Hematopoietic multipotent progenitor cell (in vitro differentiated cells): ENCODE measurements at regions not wholly inside any gene's neighbourhood (a gene's known extent, or its start where the extent isn't known, plus 50 kb on each side); places are given as distances from the start of the nearest gene placed in this dataset.
"Not testable (repeated sequence)": the region's sequence is repeated elsewhere in the genome, so short reads cannot be mapped to it uniquely, and the experiment has no call there.

Source experiments
- DNase-seq, 3 donors: peaks; one replicate each; pipeline ENCODE4 v3.0.0-alpha.2; 2011 to 2015; ENCODE audit warnings: low read depth in 2 of 3, low spot score in 2 of 3

DNA sequence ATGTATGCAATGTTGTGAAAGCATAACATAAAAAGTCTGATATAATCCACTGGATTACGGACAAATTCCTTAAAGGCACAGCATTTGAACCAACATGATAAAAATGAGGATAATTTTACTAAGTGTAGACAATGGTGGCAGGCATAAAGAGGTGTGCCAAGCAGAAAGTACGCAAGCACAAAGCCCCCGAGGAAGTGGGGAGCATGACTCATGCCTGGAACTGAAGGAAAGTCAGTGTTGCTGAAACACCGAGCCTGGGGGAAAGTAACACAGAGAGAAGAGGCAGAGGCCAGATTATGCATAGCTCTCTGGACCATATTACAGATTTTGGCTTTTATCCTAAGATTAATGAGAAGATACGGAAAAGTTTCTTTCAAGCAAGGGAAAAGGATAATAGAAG, 490.0 kb upstream of the PHF14 start:
- DNase-seq: no peak

GRCh38 chr7:10484767-10485166, 488.9 kb upstream of the PHF14 start:
- DNase-seq: no peak

- DNase-seq: not testable (repeated sequence)
Measured at GRCh38 chr7:10501206-10501884, 472.3 kb upstream of the PHF14 start.

DNA sequence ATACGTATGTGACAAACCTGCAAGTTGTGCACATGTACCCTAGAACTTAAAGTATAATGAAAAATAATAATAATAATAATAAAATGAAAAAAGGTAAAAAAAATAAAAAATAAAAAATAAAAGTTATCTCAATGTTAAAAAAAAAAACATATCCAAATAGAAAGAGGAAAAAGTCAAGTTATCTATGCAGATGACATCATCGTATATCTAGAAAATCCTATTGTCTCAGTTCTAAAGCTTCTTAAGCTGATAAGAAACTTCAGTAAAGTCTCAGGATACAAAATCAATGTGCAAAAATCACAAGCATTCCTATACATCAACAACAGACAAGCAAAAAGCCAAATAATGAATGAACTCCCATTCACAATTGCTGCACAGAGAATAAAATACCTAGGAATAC, 466.6 kb upstream of the PHF14 start:
- no peak for DNase-seq

- no peak for DNase-seq
Measured at GRCh38 chr7:10521306-10521705, 452.4 kb upstream of the PHF14 start.

DNA sequence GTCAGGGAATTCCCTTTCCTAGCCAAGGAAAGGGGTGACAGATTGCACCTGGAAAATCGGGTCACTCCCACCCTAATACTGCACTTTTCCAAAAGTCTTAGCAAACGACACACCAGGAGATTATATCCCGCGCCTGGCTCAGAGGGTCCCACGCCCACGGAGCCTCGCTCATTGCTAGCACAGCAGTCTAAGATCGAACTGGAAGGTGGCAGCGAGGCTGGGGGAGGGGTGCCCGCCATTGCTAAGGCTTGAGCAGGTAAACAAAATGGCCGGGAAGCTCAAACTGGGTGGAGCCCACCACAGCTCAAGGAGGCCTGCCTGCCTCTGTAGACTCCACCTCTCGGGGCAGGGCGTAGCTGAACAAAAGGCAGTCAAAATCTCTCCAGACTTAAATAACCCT, 440.2 kb upstream of the PHF14 start:
- DNase-seq: not testable (repeated sequence)

- DNase-seq: no peak
Measured at GRCh38 chr7:10536561-10536960, 437.1 kb upstream of the PHF14 start.

DNA sequence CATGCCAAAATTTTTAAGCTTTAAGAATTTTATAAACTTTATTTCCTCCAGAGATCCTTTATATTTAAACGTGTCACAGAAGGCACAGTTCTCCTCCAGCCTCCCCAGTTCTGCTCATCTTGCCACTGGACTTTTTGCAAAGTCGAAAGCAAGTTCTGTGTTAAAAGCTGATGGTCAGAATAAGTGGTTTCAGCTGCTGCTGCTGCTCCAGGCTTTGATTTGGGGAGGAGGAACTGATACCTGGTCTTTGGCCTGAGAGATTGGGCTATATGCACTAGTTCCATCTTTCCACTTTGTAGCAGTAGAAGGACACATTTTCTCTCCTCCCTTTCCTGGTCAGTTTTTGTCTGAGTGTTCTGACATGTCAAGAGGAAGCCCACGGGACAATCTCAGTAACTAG, 435.9 kb upstream of the PHF14 start:
- DNase-seq: no peak

GRCh38 chr7:10557375-10557774, 416.3 kb upstream of the PHF14 start:
- no peak for DNase-seq

GRCh38 chr7:10560497-10560896, 413.2 kb upstream of the PHF14 start:
- DNase-seq: no peak

GRCh38 chr7:10568891-10569290, 404.8 kb upstream of the PHF14 start:
- no peak for DNase-seq

GRCh38 chr7:10571759-10572158, 401.9 kb upstream of the PHF14 start:
- peak in 2 of 3 donors; percentile 46 to 80 for DNase-seq

DNA sequence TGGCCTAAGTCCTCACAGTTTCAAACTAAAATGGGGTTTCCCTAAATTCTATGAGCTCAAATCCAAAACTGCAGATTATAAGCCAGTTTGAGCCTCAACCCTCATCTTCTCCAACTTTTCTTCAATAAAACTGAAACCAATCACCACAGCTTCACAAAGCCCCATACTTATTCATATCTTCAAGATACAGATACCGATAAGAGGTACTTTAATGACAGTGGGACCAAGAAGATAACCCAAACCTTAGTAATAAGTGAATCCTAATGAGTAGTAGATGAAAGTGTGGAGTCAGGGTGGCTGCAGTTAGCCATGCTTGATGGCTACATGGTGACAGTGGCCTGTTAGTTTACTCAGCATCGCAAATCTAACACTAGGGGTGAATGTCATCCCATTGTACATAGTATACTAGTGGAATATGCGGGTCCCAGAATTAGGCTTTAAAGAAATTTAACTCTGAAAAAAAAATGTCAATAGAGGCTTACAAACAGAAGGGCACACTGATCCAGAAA, 395.8 kb upstream of the PHF14 start:
- no peak for DNase-seq

DNA sequence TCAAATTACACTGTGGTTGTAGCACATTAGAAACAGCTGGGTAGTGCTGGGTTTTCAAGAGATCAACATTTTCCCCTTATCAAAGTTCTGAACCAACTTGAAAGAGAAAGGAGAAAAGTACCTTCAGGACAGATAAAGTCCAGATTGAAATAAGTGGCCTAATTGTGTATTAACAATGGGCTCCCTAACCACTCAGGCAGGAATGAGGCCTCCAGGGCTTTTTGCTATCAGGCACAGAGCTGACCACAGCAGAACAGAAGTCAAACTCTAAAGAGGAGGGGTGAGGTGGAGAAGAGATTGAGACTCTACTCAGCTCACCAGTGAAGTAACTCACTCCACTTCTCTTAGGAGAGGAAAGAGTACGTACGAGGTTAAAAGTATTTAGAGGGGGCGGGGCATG, 394.1 kb upstream of the PHF14 start:
- DNase-seq: no peak

DNA sequence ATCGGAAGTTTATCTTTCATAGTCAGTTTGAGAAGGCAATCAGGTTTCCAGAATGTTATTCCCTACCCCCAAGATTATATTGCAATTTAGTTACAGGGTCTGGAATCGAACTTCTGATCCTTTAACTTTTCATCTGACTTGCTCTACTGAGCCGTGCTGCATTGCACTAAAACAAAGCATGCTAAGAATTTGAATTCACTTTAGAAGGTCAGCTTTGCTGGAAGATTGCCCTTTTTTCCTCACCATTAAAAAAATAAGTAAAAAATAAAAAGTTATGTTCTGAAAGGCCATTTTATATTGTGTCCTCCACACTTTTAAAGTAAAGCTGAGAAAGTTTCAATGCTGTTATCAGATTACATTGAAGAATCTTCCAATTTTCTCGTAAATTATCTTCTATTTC, 388.8 kb upstream of the PHF14 start:
- DNase-seq: no peak

- DNase-seq: no peak
Measured at GRCh38 chr7:10588084-10588483, 385.6 kb upstream of the PHF14 start.

- DNase-seq: no peak
Measured at GRCh38 chr7:10592604-10593003, 381.1 kb upstream of the PHF14 start.

DNA sequence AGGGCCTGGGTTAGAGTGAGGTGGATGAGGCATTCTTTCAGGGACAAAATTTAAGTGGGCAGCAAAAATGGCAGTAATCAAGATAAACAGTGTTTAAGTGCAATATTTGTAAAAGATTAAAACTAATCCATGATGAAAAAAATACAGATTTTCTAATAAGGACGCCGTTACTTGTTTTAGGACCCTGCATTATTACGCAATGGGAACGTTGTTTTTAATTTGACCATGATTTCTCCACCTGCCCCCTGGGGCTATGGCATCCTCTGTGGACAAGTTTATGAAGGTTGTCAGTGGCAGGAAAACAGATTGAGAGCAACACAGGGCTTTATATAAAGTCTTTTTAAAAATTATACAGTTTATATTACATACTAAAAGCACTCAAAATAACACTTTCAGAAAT, 380.6 kb upstream of the PHF14 start:
- no peak for DNase-seq

DNA sequence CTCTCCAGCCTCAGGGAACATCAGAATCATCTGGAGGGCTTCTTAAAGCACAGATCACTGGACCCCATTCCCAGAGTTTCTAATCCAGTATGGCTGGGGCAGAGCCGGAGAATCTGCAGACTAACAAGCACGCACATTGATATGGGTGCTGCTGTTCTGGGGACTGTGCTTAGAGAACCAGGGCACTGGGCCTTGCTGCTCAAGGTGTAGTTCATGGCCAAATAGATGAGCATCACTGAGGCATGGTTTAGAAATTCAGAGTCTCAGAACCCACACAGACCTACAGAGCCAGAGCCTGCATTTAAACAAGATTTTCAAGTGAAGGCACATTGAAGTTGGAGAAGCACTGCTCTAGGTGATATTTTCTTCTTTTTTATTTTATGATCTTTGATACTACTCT, 376.8 kb upstream of the PHF14 start:
- DNase-seq: no peak

DNA sequence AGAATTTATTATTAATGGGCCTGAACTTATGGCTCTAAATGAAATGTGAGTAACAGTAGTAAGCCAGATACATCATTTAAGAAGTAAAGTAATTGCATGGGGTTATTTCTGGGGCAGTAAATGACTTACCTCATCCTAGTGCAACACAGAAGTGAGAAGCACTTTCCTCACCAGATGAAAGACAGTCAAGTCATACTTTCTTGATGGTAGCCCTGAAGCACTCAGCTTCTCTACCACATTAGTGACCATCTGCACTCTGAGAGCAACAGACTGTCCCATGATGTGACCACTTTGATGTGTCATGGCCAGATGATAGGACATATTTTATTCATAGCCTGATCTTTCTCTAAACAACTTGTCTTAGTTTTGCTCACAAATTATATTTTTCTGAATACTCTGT, 369.5 kb upstream of the PHF14 start:
- DNase-seq: no peak

- DNase-seq: no peak
Measured at GRCh38 chr7:10612950-10613349, 360.7 kb upstream of the PHF14 start.

DNA sequence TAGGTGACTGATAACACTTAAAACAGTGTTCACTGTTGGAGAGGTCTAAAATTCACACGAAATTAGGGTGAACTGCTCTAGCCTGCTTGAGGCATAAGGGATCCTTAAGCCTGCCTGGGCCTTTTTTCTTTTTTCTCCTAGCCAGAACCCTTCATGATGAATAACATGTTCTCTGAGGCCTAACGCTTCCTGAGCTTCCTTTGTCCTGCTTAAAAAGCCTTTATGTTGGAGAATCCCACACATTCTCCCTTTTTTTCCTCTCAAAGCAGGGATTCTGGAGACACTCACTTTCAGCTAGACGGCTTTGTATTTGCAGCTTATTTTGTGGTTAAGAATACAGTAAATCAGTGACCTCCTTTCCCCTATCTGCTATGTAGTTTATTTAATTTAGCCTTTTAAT, 354.7 kb upstream of the PHF14 start:
- DNase-seq: no peak

- no peak for DNase-seq
Measured at GRCh38 chr7:10632712-10633111, 341.0 kb upstream of the PHF14 start.
